ENCODE measurements at regions not wholly inside any gene's neighbourhood (a gene's known extent, or its start where the extent isn't known, plus 50 kb on each side); places are given as distances from the start of the nearest gene placed in this dataset.

- peak; percentile 31 for DNase-seq (ENCODE audit: extremely low read depth, low read depth)
- TF ChIP-seq, protein P1, sequence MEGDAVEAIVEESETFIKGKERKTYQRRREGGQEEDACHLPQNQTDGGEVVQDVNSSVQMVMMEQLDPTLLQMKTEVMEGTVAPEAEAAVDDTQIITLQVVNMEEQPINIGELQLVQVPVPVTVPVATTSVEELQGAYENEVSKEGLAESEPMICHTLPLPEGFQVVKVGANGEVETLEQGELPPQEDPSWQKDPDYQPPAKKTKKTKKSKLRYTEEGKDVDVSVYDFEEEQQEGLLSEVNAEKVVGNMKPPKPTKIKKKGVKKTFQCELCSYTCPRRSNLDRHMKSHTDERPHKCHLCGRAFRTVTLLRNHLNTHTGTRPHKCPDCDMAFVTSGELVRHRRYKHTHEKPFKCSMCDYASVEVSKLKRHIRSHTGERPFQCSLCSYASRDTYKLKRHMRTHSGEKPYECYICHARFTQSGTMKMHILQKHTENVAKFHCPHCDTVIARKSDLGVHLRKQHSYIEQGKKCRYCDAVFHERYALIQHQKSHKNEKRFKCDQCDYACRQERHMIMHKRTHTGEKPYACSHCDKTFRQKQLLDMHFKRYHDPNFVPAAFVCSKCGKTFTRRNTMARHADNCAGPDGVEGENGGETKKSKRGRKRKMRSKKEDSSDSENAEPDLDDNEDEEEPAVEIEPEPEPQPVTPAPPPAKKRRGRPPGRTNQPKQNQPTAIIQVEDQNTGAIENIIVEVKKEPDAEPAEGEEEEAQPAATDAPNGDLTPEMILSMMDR (IDR thresholded peaks at IDR 0.05; ENCODE audit: low read depth, low read length), result peak; percentile 90
Observed at GRCh38 chr6:41424370-41425058, 89.1 kb downstream of the NCR2 start.

DNA sequence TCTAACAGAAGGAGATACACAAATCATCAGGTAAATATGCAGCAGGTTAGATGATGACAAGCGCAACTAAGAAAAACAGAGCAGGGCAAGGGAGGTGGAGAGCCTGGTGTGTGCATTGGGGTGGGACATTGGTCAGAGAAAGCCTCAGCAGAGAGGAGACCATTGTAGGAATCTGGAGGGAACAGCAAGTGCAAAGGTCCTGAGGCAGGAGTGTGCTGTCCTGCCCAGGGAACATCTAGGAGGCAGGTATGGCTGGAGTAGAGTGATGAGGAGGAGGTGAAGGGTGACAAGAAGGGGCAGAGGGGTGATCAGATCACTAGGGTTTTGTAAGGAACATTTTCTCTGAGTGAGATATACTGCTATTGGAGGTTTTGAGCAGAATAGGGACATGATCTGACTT lies 90.1 kb downstream of the NCR2 start:
- TF ChIP-seq, protein P1 (IDR thresholded peaks at IDR 0.05; ENCODE audit: low read depth, low read length), result no peak

GRCh38 chr6:41426438-41426851 lies 91.0 kb downstream of the NCR2 start:
- DNase-seq (ENCODE audit: extremely low read depth, low read depth), result no peak
- TF ChIP-seq, protein P1 (IDR thresholded peaks at IDR 0.05; ENCODE audit: low read depth, low read length), result no peak

More for the DNA sequence above, 90.1 kb downstream of the NCR2 start:
- DNase-seq (ENCODE audit: extremely low read depth, low read depth), result no peak

GRCh38 chr6:41426888-41427641 lies 91.7 kb downstream of the NCR2 start:
- TF ChIP-seq, protein P1 (IDR thresholded peaks at IDR 0.05; ENCODE audit: low read depth, low read length), result no peak
- no peak for DNase-seq (ENCODE audit: extremely low read depth, low read depth)

- DNase-seq (ENCODE audit: extremely low read depth, low read depth), result no peak
- TF ChIP-seq, protein P1 (IDR thresholded peaks at IDR 0.05; ENCODE audit: low read depth, low read length), result no peak
Observed at GRCh38 chr6:41427642-41428335, 92.4 kb downstream of the NCR2 start.

- TF ChIP-seq, protein P1 (IDR thresholded peaks at IDR 0.05; ENCODE audit: low read depth, low read length), result no peak
- DNase-seq (ENCODE audit: extremely low read depth, low read depth), result no peak
Observed at GRCh38 chr6:41428336-41428995, 93.1 kb downstream of the NCR2 start.
